ENCODE measurements at regions not wholly inside any gene's neighbourhood (a gene's known extent, or its start where the extent isn't known, plus 50 kb on each side); places are given as distances from the start of the nearest gene placed in this dataset.
"Not testable (repeated sequence)": the region's sequence is repeated elsewhere in the genome, so short reads cannot be mapped to it uniquely, and the experiment has no call there.

GRCh38 chr9:82783045-82783444 lies 279.9 kb downstream of the RASEF start:
- no peak for DNase-seq (ENCODE audit: low read depth)

GRCh38 chr9:82784589-82784988 lies 278.4 kb downstream of the RASEF start:
- DNase-seq (ENCODE audit: low read depth) = no peak

GRCh38 chr9:82789155-82789824 lies 273.7 kb downstream of the RASEF start:
- no peak for DNase-seq (ENCODE audit: low read depth)

GRCh38 chr9:82790875-82791274 lies 272.1 kb downstream of the RASEF start:
- DNase-seq (ENCODE audit: low read depth) = no peak

GRCh38 chr9:82791692-82792091 lies 271.2 kb downstream of the RASEF start:
- no peak for DNase-seq (ENCODE audit: low read depth)

- no peak for DNase-seq (ENCODE audit: low read depth)
Measured at GRCh38 chr9:82797534-82797933, 265.4 kb downstream of the RASEF start.

GRCh38 chr9:82799286-82799685 lies 263.7 kb downstream of the RASEF start:
- DNase-seq (ENCODE audit: low read depth) = no peak

GRCh38 chr9:82805027-82805426 lies 257.9 kb downstream of the RASEF start:
- no peak for DNase-seq (ENCODE audit: low read depth)

- no peak for DNase-seq (ENCODE audit: low read depth)
Measured at GRCh38 chr9:82808478-82808877, 254.5 kb downstream of the RASEF start.

- no peak for DNase-seq (ENCODE audit: low read depth)
Measured at GRCh38 chr9:82810915-82811314, 252.0 kb downstream of the RASEF start.

GRCh38 chr9:82819260-82819659 lies 243.7 kb downstream of the RASEF start:
- no peak for DNase-seq (ENCODE audit: low read depth)

- no peak for DNase-seq (ENCODE audit: low read depth)
Measured at GRCh38 chr9:82820186-82820585, 242.8 kb downstream of the RASEF start.

GRCh38 chr9:82829818-82830217 lies 233.1 kb downstream of the RASEF start:
- DNase-seq (ENCODE audit: low read depth) = no peak

- no peak for DNase-seq (ENCODE audit: low read depth)
Measured at GRCh38 chr9:82865524-82865923, 197.4 kb downstream of the RASEF start.

GRCh38 chr9:82880336-82881050 lies 182.4 kb downstream of the RASEF start:
- DNase-seq (ENCODE audit: low read depth) = no peak

- DNase-seq (ENCODE audit: low read depth) = no peak
Measured at GRCh38 chr9:82882138-82882537, 180.8 kb downstream of the RASEF start.

GRCh38 chr9:82882748-82883147 lies 180.2 kb downstream of the RASEF start:
- no peak for DNase-seq (ENCODE audit: low read depth)

GRCh38 chr9:82883436-82883835 lies 179.5 kb downstream of the RASEF start:
- DNase-seq (ENCODE audit: low read depth) = no peak

- not testable (repeated sequence) for DNase-seq (ENCODE audit: low read depth)
Measured at GRCh38 chr9:82883974-82884373, 179.0 kb downstream of the RASEF start.

- no peak for DNase-seq (ENCODE audit: low read depth)
Measured at GRCh38 chr9:82890401-82890800, 172.5 kb downstream of the RASEF start.

- DNase-seq (ENCODE audit: low read depth) = no peak
Measured at GRCh38 chr9:82890865-82891264, 172.1 kb downstream of the RASEF start.

GRCh38 chr9:82891321-82891720 lies 171.6 kb downstream of the RASEF start:
- DNase-seq (ENCODE audit: low read depth) = no peak

GRCh38 chr9:82893549-82893948 lies 169.4 kb downstream of the RASEF start:
- DNase-seq (ENCODE audit: low read depth) = no peak

GRCh38 chr9:82894548-82894947 lies 168.4 kb downstream of the RASEF start:
- DNase-seq (ENCODE audit: low read depth) = no peak

Measured in forelimb muscle (tissue), 1 donor.